Panc1 (cell line): ENCODE measurements at regions not wholly inside any gene's neighbourhood (a gene's known extent, or its start where the extent isn't known, plus 50 kb on each side); places are given as distances from the start of the nearest gene placed in this dataset.

Experiments used
- ATAC-seq: fragments of 200-7000 bp; cut with Tn5 transposase; 2 replicates; pipeline ENCODE4 v1.9.1; 2020; ENCODE audit warnings: mild to moderate bottlenecking, moderate library complexity
- BruUV-seq: library from RNA; stranded (reverse); fragments of 400-500 nt; replicated peaks from 2 replicates; lab custom pipeline; 2021; lab: Mats Ljungman, UMichigan
- CTCF ChIA-PET: fragments of 300-600 bp; sonication (Branson Sonifier 250); formaldehyde crosslinking; loops from one replicate; lab custom pipeline; 2022; ENCODE audit warnings: antibody characterized with exemption; lab: Charles Lee
- POLR2A ChIA-PET: fragments of 300-600 bp; sonication (Branson Sonifier 250); formaldehyde crosslinking; loops from one replicate; lab custom pipeline; 2022; ENCODE audit warnings: antibody characterized with exemption; lab: Charles Lee
- DNase-seq: peaks from one replicate; pipeline ENCODE4 v3.0.0-alpha.2; 2010; ENCODE audit warnings: low read depth, low spot score
- H3K27ac ChIP-seq: 2 replicates; pipeline ENCODE4 v1.5.1; 2011; ENCODE audit warnings: mild to moderate bottlenecking, low read length, inconsistent platforms
- H3K27me3 ChIP-seq: fragments of 200-500 bp; sonication (Bioruptor generic); 2 replicates; pipeline ENCODE4 v1.6.0; 2014; ENCODE audit warnings: low read length, inconsistent platforms; ENCODE audit not compliant: control insufficient read depth, insufficient read depth
- H3K36me3 ChIP-seq: fragments of 200-500 bp; sonication (Bioruptor generic); 2 replicates; pipeline ENCODE4 v1.5.1; 2014; ENCODE audit warnings: inconsistent platforms, mild to moderate bottlenecking, low read length, moderate library complexity; ENCODE audit not compliant: control insufficient read depth, insufficient read depth
- H3K4me1 ChIP-seq: 2 replicates; pipeline ENCODE4 v1.5.1; 2011; ENCODE audit warnings: inconsistent platforms, mild to moderate bottlenecking, low read length, moderate library complexity; ENCODE audit not compliant: control insufficient read depth, insufficient read depth
- H3K4me3 ChIP-seq, 2 experiments: 2 replicates each; pipeline ENCODE4 v1.5.1; 2011 to 2012; ENCODE audit warnings: low read depth in 2 of 2, low read length in 2 of 2, mild to moderate bottlenecking in 2 of 2, inconsistent platforms in 1 of 2, moderate library complexity in 1 of 2
- H3K9me3 ChIP-seq: fragments of 200-500 bp; sonication (Bioruptor generic); 2 replicates; pipeline ENCODE4 v1.5.1; 2014; ENCODE audit warnings: low read depth, mild to moderate bottlenecking, inconsistent platforms, low read length, moderate library complexity; ENCODE audit not compliant: control insufficient read depth, insufficient read depth
- POLR2AphosphoS5 ChIP-seq: IDR thresholded peaks from 2 replicates; pipeline ENCODE4 v1.6.1; 2012; ENCODE audit warnings: mild to moderate bottlenecking, low read depth, low read length, moderate library complexity
- SIN3A ChIP-seq: IDR thresholded peaks from 2 replicates; pipeline ENCODE4 v1.6.1; 2012; ENCODE audit warnings: low read depth, mild to moderate bottlenecking, low read length, moderate library complexity, borderline replicate concordance; ENCODE audit not compliant: insufficient read depth
- TCF7L2 ChIP-seq: IDR thresholded peaks from 2 replicates; pipeline ENCODE4 v1.6.1; 2011; ENCODE audit warnings: mild to moderate bottlenecking, low read depth, low read length, inconsistent platforms
- in situ Hi-C: cut with HindIII; loops from 2 replicates; pipeline ENCODE4 v1.10.0; 2016; ENCODE audit warnings: low sequenced_read_pairs, low pct_unique_long_range_greater_than_20kb
- intact Hi-C: fragments of 100-400 bp; cut with micrococcal nuclease; formaldehyde crosslinking; loops from one replicate; pipeline ENCODE4 v1.10.0; 2022; ENCODE audit not compliant: unreplicated experiment
- TF ChIP-seq, protein P1 (sequence below): fragments of 450-650 bp; IDR thresholded peaks from 2 replicates; pipeline ENCODE4 v1.5.1; 2017; ENCODE audit warnings: mild to moderate bottlenecking
- TF ChIP-seq, protein P2 (sequence below), 2 experiments: IDR thresholded peaks; 2 replicates each; pipeline ENCODE4 v1.6.1; 2011 to 2012; ENCODE audit warnings: low read depth in 2 of 2, control low read depth in 1 of 2, low read length in 1 of 2, mild to moderate bottlenecking in 1 of 2, moderate library complexity in 1 of 2; ENCODE audit not compliant: insufficient read depth in 1 of 2

DNA sequence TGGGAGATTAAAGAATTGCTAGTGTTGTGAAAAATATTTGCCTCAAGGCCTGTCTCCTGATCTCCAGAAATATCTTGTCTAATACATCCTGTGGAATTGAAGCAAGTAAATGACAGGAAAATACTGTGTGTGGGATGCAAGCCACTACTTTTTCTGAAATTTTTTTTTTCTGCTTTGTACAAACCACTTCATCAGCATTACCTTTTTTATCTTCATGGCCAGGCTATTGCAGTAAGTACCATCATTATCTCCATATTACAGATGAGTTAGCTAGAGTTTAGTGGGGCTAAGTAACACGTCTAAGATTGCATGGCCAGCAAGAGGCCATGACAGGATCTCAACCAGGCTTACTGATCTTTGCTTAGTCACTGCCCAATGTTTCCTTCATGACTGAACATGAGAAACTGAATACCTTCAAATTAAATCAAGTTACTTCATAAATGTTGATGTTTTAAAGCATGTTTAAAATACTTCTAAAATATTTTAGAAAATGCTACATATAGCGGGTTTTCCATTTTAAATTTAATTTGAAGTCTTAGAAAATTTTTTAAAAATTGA, 273.7 kb downstream of the SLC6A15 start:
- CTCF ChIA-PET = no interaction called here
- TF ChIP-seq, protein P1, sequence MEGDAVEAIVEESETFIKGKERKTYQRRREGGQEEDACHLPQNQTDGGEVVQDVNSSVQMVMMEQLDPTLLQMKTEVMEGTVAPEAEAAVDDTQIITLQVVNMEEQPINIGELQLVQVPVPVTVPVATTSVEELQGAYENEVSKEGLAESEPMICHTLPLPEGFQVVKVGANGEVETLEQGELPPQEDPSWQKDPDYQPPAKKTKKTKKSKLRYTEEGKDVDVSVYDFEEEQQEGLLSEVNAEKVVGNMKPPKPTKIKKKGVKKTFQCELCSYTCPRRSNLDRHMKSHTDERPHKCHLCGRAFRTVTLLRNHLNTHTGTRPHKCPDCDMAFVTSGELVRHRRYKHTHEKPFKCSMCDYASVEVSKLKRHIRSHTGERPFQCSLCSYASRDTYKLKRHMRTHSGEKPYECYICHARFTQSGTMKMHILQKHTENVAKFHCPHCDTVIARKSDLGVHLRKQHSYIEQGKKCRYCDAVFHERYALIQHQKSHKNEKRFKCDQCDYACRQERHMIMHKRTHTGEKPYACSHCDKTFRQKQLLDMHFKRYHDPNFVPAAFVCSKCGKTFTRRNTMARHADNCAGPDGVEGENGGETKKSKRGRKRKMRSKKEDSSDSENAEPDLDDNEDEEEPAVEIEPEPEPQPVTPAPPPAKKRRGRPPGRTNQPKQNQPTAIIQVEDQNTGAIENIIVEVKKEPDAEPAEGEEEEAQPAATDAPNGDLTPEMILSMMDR = no peak
- TF ChIP-seq, protein P2, sequence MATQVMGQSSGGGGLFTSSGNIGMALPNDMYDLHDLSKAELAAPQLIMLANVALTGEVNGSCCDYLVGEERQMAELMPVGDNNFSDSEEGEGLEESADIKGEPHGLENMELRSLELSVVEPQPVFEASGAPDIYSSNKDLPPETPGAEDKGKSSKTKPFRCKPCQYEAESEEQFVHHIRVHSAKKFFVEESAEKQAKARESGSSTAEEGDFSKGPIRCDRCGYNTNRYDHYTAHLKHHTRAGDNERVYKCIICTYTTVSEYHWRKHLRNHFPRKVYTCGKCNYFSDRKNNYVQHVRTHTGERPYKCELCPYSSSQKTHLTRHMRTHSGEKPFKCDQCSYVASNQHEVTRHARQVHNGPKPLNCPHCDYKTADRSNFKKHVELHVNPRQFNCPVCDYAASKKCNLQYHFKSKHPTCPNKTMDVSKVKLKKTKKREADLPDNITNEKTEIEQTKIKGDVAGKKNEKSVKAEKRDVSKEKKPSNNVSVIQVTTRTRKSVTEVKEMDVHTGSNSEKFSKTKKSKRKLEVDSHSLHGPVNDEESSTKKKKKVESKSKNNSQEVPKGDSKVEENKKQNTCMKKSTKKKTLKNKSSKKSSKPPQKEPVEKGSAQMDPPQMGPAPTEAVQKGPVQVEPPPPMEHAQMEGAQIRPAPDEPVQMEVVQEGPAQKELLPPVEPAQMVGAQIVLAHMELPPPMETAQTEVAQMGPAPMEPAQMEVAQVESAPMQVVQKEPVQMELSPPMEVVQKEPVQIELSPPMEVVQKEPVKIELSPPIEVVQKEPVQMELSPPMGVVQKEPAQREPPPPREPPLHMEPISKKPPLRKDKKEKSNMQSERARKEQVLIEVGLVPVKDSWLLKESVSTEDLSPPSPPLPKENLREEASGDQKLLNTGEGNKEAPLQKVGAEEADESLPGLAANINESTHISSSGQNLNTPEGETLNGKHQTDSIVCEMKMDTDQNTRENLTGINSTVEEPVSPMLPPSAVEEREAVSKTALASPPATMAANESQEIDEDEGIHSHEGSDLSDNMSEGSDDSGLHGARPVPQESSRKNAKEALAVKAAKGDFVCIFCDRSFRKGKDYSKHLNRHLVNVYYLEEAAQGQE (IDR thresholded peaks at IDR 0.05; ENCODE audit: insufficient read depth in 1 of 2, low read depth in 2 of 2, low read length in 1 of 2) = no peak
- TF ChIP-seq POLR2AphosphoS5 (no peak), TCF7L2 (no peak), SIN3A (no peak)
- H3K27me3 ChIP-seq = no peaks in the 10 kb centered on the region
- no TSS peak for BruUV-seq
- POLR2A ChIA-PET = no interaction called here
- no peak overlapping the region for H3K4me3 ChIP-seq
- no peaks in the 10 kb centered on the region for H3K4me1 ChIP-seq
- no peaks in the 10 kb centered on the region for H3K9me3 ChIP-seq
- intact Hi-C loops = no loop called here
- H3K27ac ChIP-seq = no peak overlapping the region
- in situ Hi-C loops = no loop called here
- no peaks in the 10 kb centered on the region for H3K36me3 ChIP-seq
- DNase-seq (no peak), ATAC-seq (no peak)

DNA sequence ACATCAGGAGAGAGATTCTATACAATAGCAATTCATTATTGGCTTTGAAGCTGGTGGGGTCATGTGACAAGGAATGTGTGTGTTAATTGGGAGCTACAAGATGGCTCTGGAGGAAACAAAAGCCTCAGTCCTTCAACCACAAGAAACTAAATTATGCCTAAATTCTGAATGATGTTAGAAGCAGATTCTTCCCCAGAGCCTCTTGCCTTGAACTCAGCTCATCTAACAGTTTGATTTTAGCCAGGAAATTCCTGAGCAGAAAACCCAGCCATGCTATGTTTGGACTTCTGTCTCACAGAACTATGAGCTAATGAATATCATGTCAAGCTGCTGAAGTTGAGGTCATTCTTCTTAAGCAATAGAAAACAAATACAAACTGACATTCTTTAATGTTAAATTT, 274.7 kb downstream of the SLC6A15 start:
- Histone ChIP-seq H3K4me1 (no peaks in the 10 kb centered on the region), H3K27me3 (no peaks in the 10 kb centered on the region), H3K9me3 (no peaks in the 10 kb centered on the region), H3K36me3 (no peaks in the 10 kb centered on the region), H3K27ac (no peak overlapping the region), H3K4me3 (no peak overlapping the region)
- in situ Hi-C loops = no loop called here
- CTCF ChIA-PET = no interaction called here
- POLR2A ChIA-PET = interaction anchor here (0.6 kb wide), 1 partner anchor 384 kb away, joined by 3 read pairs; no protein-coding TSS in a partner anchor
- ATAC-seq = no peak
- intact Hi-C loops = no loop called here
- no TSS peak for BruUV-seq
- no peak for TF ChIP-seq TCF7L2
- TF ChIP-seq SIN3A = no peak
- no peak for TF ChIP-seq POLR2AphosphoS5
- TF ChIP-seq, protein P2 (IDR thresholded peaks at IDR 0.05; ENCODE audit: insufficient read depth in 1 of 2, low read depth in 2 of 2, low read length in 1 of 2) = no peak
- TF ChIP-seq, protein P1 = no peak
- DNase-seq = no peak
